ENCODE measurements at regions not wholly inside any gene's neighbourhood (a gene's known extent, or its start where the extent isn't known, plus 50 kb on each side); places are given as distances from the start of the nearest gene placed in this dataset.

DNA sequence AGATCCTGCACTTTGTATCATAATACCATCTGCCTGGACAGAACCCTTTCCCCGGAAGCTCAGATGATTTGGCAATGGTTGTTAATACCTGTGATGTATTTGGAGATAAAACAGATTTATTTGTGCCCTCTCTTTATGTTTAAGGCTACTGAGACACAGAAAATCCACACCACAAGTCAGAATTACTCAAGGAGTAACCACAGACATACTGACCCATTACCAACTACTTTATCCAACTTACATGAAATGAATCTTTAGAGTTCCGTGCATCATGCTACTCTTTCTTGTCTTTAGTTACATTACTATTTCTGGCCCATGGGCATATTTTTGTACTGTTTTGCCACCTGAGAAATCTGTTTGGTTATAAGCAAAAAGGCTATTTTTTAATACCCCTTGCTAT is 384.0 kb downstream of the STK39 start:
- Histone ChIP-seq H3K9ac (ENCODE audit: insufficient read length) (no peak overlapping the region), H3K4me3 (no peak overlapping the region), H3K36me3 (ENCODE audit: insufficient read depth, low read length) (no peaks in the 10 kb centered on the region), H3K9me3 (ENCODE audit: low read depth, low read length) (no peaks in the 10 kb centered on the region), H3K27ac (no peak overlapping the region)
- DNase-seq (ENCODE audit: low read depth, low spot score) = no peak
- no peak for TF ChIP-seq POLR2AphosphoS5 (IDR thresholded peaks at IDR 0.05; ENCODE audit: borderline replicate concordance, low read depth, low read length)
- TF ChIP-seq EZH2 (IDR thresholded peaks at IDR 0.05) = no peak
- TF ChIP-seq FOXP2 (optimal IDR thresholded peaks at IDR 0.05; ENCODE audit: control extremely low read depth, extremely low read length, insufficient read depth) = no peak

DNA sequence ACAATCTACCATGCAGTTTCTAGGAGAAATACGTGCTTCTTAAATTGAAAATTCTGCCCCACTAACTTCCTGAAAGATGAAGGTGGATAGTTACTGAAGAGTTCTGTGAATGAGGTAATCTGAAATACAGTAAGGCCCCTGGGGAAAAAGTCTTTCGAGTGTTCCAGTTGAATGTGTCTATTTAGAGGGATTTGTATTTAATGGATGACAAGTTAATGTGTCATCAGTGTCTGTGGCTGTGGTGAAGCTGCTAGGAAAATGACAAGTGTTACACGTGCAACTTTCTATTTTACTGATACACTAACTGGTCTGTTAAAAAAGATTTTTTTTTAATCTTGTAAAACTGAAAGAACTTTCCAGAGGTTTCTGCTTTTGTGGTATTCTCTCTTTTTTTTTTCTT is 384.6 kb downstream of the STK39 start:
- Histone ChIP-seq H3K27ac (no peak overlapping the region), H3K4me3 (no peak overlapping the region), H3K36me3 (ENCODE audit: insufficient read depth, low read length) (no peaks in the 10 kb centered on the region), H3K9me3 (ENCODE audit: low read depth, low read length) (no peaks in the 10 kb centered on the region), H3K9ac (ENCODE audit: insufficient read length) (no peak overlapping the region)
- no peak for DNase-seq (ENCODE audit: low read depth, low spot score)
- TF ChIP-seq EZH2 (IDR thresholded peaks at IDR 0.05) (no peak), FOXP2 (optimal IDR thresholded peaks at IDR 0.05; ENCODE audit: control extremely low read depth, extremely low read length, insufficient read depth) (no peak), POLR2AphosphoS5 (IDR thresholded peaks at IDR 0.05; ENCODE audit: borderline replicate concordance, low read depth, low read length) (no peak)

DNA sequence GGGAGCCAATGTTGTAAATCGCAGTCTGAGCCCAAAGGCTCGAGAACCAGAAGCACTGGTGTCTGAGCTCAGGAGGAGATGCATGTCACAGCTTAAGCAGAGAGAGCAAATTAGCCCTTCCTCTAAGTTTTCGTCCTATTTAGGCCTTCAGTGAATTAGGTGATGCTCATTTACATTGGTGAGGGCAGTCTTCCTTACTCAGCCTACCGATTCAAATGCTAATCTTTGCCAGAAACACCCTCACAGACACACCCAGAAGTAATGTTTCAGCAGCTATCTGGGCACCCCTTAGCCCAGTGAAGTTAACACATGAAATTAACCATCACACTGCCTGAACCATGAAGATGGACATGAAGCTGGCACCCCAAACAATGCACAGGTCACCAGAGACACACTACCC is 385.1 kb downstream of the STK39 start:
- TF ChIP-seq FOXP2 (optimal IDR thresholded peaks at IDR 0.05; ENCODE audit: control extremely low read depth, extremely low read length, insufficient read depth) (no peak), EZH2 (IDR thresholded peaks at IDR 0.05) (no peak), POLR2AphosphoS5 (IDR thresholded peaks at IDR 0.05; ENCODE audit: borderline replicate concordance, low read depth, low read length) (no peak)
- Histone ChIP-seq H3K9me3 (ENCODE audit: low read depth, low read length) (no peaks in the 10 kb centered on the region), H3K36me3 (ENCODE audit: insufficient read depth, low read length) (no peaks in the 10 kb centered on the region), H3K4me3 (no peak overlapping the region), H3K9ac (ENCODE audit: insufficient read length) (no peak overlapping the region), H3K27ac (no peak overlapping the region)
- no peak for DNase-seq (ENCODE audit: low read depth, low spot score)

DNA sequence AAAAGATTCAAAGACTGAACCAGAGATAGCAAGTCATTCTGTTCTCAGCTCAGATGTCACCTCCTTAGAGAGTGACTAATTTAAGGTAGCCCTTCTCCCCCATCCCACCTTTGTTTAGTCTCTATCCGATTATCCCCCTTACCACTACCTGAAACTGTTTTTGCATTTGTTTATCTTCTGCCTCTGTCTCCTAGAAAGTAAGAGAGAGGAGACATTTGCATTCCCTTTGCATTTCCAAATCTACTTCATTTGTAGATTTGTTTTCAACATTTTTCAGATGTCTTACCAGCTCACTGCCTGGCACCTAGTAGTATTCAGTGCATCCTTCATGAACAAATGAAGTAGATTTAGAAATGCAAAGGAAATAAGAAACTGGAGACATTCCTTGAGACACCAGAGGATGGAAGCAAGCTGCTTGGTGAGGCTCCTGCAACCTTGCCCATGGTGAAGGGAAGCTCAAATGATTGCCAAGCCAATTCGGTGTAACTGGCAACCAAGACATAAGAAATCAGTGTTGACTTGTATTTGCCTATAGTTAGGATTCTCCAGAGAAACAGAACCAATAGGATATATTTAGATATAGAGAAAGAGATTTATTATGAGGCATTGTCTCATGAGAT is 385.7 kb downstream of the STK39 start:
- H3K9ac ChIP-seq (ENCODE audit: insufficient read length) = no peak overlapping the region
- H3K9me3 ChIP-seq (ENCODE audit: low read depth, low read length) = no peaks in the 10 kb centered on the region
- no peaks in the 10 kb centered on the region for H3K36me3 ChIP-seq (ENCODE audit: insufficient read depth, low read length)
- no peak for TF ChIP-seq FOXP2 (optimal IDR thresholded peaks at IDR 0.05; ENCODE audit: control extremely low read depth, extremely low read length, insufficient read depth)
- no peak for TF ChIP-seq POLR2AphosphoS5 (IDR thresholded peaks at IDR 0.05; ENCODE audit: borderline replicate concordance, low read depth, low read length)
- TF ChIP-seq EZH2 (IDR thresholded peaks at IDR 0.05) = no peak
- H3K4me3 ChIP-seq = no peak overlapping the region
- H3K27ac ChIP-seq = no peak overlapping the region
- DNase-seq (ENCODE audit: low read depth, low spot score) = no peak

DNA sequence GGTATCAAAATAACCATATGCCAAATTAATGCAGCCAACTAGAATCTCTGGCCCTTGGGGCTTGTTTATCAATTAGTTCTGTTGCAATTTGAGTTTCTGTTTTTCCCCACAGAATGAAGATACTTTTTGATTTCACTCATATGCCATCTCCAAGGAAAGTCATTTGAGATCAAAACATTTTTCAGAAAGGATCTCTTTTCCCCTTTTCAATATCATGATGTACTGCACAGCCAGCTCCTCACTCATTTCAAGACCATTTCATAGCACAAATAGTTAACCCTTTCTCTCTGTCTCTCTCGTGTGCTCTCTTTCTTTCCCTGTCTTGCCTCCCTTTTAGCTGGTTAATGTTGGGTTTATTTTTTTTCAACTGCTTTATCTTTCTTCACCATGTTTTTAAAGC is 387.3 kb downstream of the STK39 start:
- no peak overlapping the region for H3K4me3 ChIP-seq
- TF ChIP-seq POLR2AphosphoS5 (IDR thresholded peaks at IDR 0.05; ENCODE audit: borderline replicate concordance, low read depth, low read length) = no peak
- no peak for TF ChIP-seq EZH2 (IDR thresholded peaks at IDR 0.05)
- TF ChIP-seq FOXP2 (optimal IDR thresholded peaks at IDR 0.05; ENCODE audit: control extremely low read depth, extremely low read length, insufficient read depth) = no peak
- H3K9ac ChIP-seq (ENCODE audit: insufficient read length) = no peak overlapping the region
- H3K36me3 ChIP-seq (ENCODE audit: insufficient read depth, low read length) = no peaks in the 10 kb centered on the region
- H3K27ac ChIP-seq = no peak overlapping the region
- no peak for DNase-seq (ENCODE audit: low read depth, low spot score)
- H3K9me3 ChIP-seq (ENCODE audit: low read depth, low read length) = no peaks in the 10 kb centered on the region

DNA sequence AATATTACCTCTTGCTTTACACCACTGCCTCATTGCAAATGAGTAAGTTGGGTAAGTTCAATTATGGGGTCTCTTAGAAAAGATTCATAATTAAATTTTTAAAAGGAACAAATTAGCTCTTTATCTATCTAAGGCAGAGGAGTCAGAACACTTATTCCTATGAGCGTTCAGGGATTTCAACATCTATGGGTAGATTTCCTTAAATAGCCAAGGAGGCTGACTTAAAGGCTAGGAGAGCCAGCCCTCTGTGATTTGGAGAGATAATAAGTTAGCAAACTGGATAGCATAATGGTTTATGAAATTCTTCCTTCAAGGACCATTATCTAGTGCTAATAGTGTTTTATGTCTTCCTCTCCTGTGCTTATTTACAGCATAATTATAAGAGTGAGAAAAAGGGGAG is 387.7 kb downstream of the STK39 start:
- DNase-seq (ENCODE audit: low read depth, low spot score) = no peak
- Histone ChIP-seq H3K27ac (no peak overlapping the region), H3K9ac (ENCODE audit: insufficient read length) (no peak overlapping the region), H3K9me3 (ENCODE audit: low read depth, low read length) (no peaks in the 10 kb centered on the region), H3K4me3 (no peak overlapping the region), H3K36me3 (ENCODE audit: insufficient read depth, low read length) (no peaks in the 10 kb centered on the region)
- TF ChIP-seq EZH2 (IDR thresholded peaks at IDR 0.05) = no peak
- no peak for TF ChIP-seq FOXP2 (optimal IDR thresholded peaks at IDR 0.05; ENCODE audit: control extremely low read depth, extremely low read length, insufficient read depth)
- TF ChIP-seq POLR2AphosphoS5 (IDR thresholded peaks at IDR 0.05; ENCODE audit: borderline replicate concordance, low read depth, low read length) = no peak

DNA sequence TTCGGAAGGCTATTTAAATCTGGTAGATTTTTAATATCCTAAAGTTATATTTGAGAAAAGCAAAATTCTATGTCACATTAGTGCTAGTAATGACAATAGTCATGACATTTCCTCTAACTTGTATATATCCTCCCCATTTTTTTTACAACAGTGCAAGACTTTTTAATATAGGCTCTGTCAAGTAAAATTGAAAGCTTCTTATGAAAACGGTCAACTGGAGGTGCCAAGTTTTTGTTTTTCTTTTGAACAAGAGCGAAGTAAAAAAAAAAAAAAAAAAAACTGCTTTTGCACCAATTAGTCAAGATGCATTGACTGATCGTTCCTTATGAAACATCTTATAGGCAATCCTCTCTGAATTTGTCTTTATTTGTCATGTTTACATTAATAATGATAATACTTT is 389.3 kb downstream of the STK39 start:
- Histone ChIP-seq H3K4me3 (no peak overlapping the region), H3K36me3 (ENCODE audit: insufficient read depth, low read length) (no peaks in the 10 kb centered on the region), H3K27ac (no peak overlapping the region), H3K9ac (ENCODE audit: insufficient read length) (no peak overlapping the region), H3K9me3 (ENCODE audit: low read depth, low read length) (no peaks in the 10 kb centered on the region)
- DNase-seq (ENCODE audit: low read depth, low spot score) = no peak
- TF ChIP-seq EZH2 (IDR thresholded peaks at IDR 0.05) = no peak
- no peak for TF ChIP-seq FOXP2 (optimal IDR thresholded peaks at IDR 0.05; ENCODE audit: control extremely low read depth, extremely low read length, insufficient read depth)
- TF ChIP-seq POLR2AphosphoS5 (IDR thresholded peaks at IDR 0.05; ENCODE audit: borderline replicate concordance, low read depth, low read length) = no peak

DNA sequence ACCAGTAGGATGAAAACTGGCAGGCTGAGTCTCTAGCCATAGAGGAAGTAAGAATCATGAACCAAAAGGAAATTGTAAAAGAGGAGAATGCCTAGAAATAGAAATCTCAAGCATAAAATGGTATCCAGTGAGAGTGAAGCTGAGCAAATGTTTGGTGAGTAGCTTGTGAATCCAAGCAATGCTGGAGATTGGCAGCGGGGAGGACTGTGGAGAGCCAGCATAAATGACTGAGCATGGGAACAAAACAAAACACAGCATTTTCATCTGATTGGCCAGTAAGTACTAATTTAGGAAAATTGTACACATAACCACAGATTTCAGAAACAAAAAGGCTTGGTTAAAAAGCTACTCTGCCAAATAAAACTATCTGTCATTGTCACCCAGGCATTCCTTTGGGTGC is 390.0 kb downstream of the STK39 start:
- no peak overlapping the region for H3K27ac ChIP-seq
- H3K9ac ChIP-seq (ENCODE audit: insufficient read length) = no peak overlapping the region
- no peaks in the 10 kb centered on the region for H3K9me3 ChIP-seq (ENCODE audit: low read depth, low read length)
- H3K36me3 ChIP-seq (ENCODE audit: insufficient read depth, low read length) = no peaks in the 10 kb centered on the region
- no peak overlapping the region for H3K4me3 ChIP-seq
- TF ChIP-seq FOXP2 (optimal IDR thresholded peaks at IDR 0.05; ENCODE audit: control extremely low read depth, extremely low read length, insufficient read depth) (no peak), POLR2AphosphoS5 (IDR thresholded peaks at IDR 0.05; ENCODE audit: borderline replicate concordance, low read depth, low read length) (no peak), EZH2 (IDR thresholded peaks at IDR 0.05) (no peak)
- no peak for DNase-seq (ENCODE audit: low read depth, low spot score)

DNA sequence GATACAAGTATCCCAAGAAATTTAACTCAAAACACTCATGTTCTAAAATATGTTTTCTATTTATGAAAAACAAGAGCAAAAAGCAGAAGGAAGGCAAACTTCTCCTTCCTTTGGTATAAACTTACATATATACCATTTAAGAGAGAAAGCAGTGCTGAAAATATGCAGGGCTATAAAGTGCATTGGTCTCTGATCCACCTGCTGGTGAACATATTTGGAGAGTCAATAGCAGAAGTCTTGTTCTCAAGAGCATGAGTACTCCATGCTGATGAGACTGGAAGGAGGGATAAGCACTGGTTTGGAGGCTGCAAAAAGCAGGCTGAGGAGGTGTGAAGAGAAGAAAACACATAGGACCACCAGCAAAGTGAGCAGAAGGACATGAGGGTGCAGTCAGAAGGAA is 391.2 kb downstream of the STK39 start:
- no peak overlapping the region for H3K4me3 ChIP-seq
- no peak for DNase-seq (ENCODE audit: low read depth, low spot score)
- H3K27ac ChIP-seq = no peak overlapping the region
- no peak for TF ChIP-seq EZH2 (IDR thresholded peaks at IDR 0.05)
- TF ChIP-seq FOXP2 (optimal IDR thresholded peaks at IDR 0.05; ENCODE audit: control extremely low read depth, extremely low read length, insufficient read depth) = no peak
- no peak for TF ChIP-seq POLR2AphosphoS5 (IDR thresholded peaks at IDR 0.05; ENCODE audit: borderline replicate concordance, low read depth, low read length)
- H3K9me3 ChIP-seq (ENCODE audit: low read depth, low read length) = no peaks in the 10 kb centered on the region
- no peak overlapping the region for H3K9ac ChIP-seq (ENCODE audit: insufficient read length)
- no peaks in the 10 kb centered on the region for H3K36me3 ChIP-seq (ENCODE audit: insufficient read depth, low read length)
